ENCODE measurements at regions not wholly inside any gene's neighbourhood (a gene's known extent, or its start where the extent isn't known, plus 50 kb on each side); places are given as distances from the start of the nearest gene placed in this dataset.

- TF ChIP-seq CTCF (IDR thresholded peaks at IDR 0.05) (no peak), POLR2A (IDR thresholded peaks at IDR 0.05) (no peak), EP300 (IDR thresholded peaks at IDR 0.05) (no peak)
Observed at GRCh38 chr17:12348476-12348875, 317.2 kb upstream of the MYOCD start.
